SKM-1 treated with dmso at 0.1 percent for 144 hours (cell line): ENCODE measurements at regions not wholly inside any gene's neighbourhood (a gene's known extent, or its start where the extent isn't known, plus 50 kb on each side); places are given as distances from the start of the nearest gene placed in this dataset.

ENCODE experiments used
- DNase-seq: peaks from one replicate; lab custom pipeline; 2025; ENCODE audit not compliant: unreplicated experiment; lab: John Stamatoyannopoulos, UW

DNA sequence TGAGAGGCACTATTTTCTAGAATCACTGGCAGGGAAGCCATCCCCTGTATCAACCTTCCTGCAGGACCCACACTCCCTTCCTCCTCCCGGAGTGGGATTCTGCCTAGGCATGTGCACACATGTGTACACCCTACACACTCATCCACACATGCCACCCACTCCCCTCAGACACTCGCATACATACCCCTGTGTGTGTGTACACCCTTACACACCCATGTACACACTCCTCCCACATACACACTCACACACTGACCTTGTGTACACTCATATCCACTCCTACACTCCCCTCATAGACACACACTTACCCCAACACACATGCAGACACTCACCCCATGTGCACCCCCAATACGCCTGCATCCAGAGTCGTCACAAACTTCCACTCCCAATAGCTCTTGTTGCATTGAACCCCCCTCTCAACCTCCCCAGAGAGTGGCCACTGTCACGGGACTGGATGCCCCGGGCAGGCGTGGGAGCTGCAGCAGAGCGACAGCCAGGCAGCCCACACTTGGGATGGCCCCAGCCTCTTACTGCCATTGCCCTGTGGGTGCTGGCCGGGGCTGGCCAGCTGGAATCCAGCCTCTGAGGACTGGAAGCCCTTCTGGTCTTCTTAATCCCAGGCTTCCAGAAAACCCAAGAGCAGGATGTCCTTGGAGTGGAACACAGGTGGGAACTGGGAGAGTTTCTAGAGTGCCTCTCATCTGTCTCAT is 251.0 kb downstream of the LOXHD1 start:
- no peak for DNase-seq

GRCh38 chr18:46406539-46406932 is 250.5 kb downstream of the LOXHD1 start:
- no peak for DNase-seq

DNA sequence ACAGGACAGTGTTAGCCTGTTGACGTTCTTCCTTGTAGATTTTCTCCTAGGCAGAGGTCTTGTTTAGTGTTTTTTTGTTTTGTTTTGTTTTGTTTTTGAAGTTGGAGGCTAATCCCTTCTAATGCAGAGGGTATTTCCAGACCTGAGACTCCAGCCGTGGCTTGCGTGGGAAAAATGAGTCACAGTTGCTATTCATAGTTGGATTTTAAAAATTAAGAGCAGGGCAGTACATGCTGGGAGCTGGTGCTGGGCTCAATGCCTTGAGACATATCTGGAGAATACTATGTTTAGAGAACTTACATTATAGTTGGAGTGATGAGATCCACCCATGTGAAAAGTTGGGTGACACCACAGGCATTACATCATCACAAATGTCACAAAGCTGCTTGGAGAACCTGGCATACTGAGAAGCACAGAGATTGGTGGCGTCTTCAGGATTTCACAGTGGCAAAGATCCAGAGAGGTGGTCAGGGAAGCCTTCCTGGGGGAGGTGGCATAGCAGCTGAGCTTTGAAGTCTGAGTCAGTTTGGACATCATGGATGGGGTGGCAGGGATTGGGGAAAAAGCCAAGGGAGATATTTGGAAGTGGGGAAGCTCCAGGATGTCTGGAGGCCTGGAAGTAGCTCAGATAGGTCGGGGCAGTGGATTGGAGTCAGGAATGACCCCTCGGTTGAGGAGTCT is 249.4 kb downstream of the LOXHD1 start:
- no peak for DNase-seq

DNA sequence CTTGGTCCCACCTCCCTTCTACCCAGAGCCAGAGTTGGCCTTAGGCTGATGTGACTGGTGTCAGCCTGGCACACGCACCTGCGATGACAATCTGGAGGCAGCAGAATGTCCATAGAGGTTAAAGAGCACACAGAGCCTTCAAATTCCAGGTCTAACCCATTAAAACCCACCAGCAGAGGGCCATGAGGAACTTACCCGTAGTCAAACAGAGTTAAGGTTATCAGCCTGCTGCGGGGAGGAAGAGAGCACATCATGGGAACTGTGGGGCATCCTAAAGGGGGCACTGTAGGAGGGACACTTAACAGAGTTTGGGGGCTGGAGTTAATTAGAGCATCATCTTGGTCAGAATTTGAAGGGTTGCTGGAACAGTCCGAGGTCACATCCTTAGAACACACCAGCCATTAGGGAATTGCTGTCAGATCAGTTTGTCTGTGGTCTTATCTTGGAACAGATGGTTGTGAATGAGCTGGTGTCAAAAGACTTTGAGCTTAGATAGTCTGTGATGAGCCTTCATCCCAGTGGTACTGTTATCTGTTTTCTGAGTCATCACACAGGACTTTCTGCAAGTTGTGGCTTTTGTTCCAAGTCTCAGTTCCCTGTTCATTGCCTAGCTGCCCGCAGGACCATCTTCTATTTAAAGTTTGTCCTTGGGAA is 248.6 kb downstream of the LOXHD1 start:
- DNase-seq, result peak; percentile 21

- DNase-seq, result no peak
Observed at GRCh38 chr18:46411191-46411828, 245.7 kb downstream of the LOXHD1 start.

GRCh38 chr18:46411867-46412690 is 244.9 kb downstream of the LOXHD1 start:
- DNase-seq, result no peak

GRCh38 chr18:46412916-46413315 is 244.1 kb downstream of the LOXHD1 start:
- DNase-seq, result no peak

DNA sequence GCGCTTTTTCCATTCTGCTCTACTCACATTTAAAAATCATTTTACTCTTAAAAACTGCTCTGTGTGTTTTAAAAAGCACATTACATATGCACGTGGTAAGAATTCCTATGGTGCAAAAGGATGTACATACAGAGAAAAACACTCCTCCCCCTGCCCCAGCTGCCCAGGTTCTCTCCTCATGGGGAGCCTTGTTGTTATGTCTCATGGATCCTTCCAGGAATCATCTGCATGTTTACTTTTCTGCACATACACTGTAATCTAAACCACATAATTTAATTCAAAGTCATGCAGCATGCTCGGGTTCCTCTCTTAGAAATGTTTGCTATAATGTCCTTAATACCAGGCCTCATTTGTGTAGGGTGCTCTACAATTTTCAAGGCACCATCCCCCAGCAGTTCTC is 243.3 kb downstream of the LOXHD1 start:
- no peak for DNase-seq

GRCh38 chr18:46414863-46415262 is 242.2 kb downstream of the LOXHD1 start:
- DNase-seq, result no peak

GRCh38 chr18:46415532-46416252 is 241.3 kb downstream of the LOXHD1 start:
- no peak for DNase-seq

DNA sequence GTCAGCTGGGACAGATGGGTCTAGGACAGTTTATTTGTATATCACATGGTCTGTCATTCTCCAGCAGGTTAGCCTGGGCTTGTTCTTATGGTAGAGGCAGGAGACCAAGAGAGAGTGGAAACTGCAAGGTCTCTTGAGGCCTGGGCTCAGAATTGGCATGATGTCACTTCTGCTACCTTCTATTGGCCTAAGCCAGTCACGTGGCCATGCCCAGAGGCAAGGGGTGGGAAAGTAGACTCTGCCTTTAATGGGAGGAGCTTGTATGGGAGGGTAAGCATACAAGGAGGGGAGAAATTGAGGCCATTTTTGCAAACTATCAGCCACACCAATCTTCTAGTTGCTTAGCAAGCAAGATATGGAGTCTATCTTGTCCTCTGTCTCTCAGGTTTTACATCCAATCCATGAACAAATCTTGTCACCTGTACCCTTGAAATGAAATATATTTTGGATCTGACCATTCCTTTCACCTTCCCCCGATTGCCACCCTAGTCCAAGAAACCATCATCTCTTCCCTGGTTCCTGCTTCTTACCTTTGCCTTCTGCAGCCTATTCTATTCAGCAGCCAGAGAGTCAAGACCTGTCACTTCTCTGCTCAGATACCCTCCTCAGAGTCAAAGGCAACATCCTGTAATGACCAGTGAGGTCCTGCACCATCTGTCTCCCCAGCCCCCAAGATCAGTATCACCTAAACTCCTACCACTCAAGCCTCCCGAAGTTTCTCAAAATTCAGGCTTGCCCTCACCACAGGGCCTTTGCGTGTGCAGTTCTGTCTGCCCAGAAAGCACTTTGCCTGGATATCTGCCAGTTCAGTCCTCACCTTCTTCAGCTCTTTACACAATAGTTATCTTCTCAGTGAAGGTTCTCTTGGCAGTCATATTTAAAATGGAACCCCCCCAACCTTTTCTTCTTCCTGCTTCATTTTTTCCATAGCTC is 240.0 kb downstream of the LOXHD1 start:
- DNase-seq, result no peak

DNA sequence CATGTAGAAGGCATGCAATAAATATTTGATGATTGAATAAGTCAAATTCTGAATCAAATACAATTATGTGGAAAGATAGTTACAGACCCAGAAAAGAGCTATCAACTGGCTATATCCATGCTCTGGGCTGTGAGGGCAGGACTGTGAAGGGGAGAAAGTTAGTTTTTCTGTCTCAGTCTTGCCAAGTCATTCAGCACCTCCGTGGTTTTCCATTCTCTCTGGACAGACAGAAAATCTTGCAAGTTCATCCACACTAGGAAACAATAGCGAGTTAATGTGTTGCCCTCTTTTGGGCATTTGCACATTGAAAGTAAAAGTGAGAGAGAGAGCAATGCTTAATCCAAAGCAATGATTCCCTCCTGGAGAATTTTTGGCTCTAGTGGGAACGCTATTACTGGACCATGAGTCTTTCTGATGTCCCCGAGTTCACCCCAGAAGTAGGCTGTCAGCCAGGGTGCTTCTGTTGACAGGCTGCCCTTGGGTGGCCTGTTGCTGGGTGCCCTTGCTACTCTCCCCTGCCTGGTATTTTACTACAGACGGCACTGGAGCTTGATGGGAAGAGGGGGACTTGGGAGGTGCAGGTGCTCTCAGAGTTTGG is 238.3 kb downstream of the LOXHD1 start:
- DNase-seq, result no peak

DNA sequence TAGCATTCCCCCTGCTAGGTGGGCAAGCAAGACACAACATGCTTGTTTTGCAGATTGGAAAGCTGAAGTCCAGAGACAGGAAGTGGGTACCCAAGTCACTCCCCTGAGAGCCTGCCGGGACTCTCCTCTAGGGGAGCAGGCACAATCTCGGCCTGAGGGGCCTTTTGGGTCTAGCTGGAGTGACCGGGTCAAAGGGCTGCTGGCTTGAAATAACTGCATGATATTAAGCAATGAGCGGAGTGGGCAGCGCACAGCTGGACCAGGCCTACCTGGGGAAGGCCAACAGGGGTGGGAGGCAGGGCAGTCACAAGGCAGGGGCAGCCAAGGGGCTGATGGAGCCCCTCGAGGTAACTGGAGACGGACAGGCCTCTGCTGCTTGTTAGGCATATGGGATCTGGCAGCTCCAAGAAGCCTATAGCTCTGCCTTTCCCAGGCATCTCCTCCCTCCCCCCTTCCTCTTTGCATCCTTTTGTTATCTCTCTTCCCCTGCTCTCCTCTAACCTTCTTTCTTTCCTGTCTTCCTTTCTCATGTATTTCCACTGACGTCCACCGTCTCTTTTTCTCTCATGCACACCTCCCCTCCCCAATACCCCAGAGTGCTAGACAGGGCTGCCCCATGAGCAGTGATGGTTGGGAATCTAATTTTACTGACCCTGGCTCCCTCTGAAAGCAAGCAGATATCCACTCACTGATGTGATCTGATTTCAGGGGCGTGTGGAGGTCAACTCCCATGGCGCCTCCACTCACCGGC is 237.5 kb downstream of the LOXHD1 start:
- no peak for DNase-seq

GRCh38 chr18:46421973-46422551 is 235.0 kb downstream of the LOXHD1 start:
- DNase-seq, result no peak

- DNase-seq, result no peak
Observed at GRCh38 chr18:46422552-46423055, 234.4 kb downstream of the LOXHD1 start.

GRCh38 chr18:46423226-46423805 is 233.7 kb downstream of the LOXHD1 start:
- DNase-seq, result no peak

- DNase-seq, result no peak
Observed at GRCh38 chr18:46424898-46425297, 232.1 kb downstream of the LOXHD1 start.
